NCI-H1417 (cell line): ENCODE measurements at regions not wholly inside any gene's neighbourhood (a gene's known extent, or its start where the extent isn't known, plus 50 kb on each side); places are given as distances from the start of the nearest gene placed in this dataset.

Source experiments
- DNase-seq, 3 experiments: peaks; one replicate each; lab custom pipeline; 2025; lab: John Stamatoyannopoulos, UW

DNA sequence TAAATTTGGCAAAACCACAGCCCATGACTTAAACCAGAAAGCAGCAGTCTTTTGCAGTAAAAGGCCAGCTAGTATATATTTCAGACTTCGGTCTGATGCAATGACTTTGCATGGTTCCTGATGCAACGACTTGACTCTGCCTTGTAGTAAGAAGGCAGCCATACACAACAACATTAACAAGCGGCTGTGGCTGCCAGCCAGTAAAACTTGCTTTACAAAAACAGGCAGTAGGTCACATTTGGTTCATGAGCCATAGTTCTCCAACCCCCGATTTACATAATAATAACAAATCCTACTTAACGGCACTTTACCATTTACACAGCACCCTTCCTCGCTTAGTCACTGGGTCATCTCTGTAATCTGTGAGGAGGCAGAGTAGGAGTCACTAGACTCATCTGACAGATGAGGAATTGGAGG, 410.3 kb downstream of the LRATD1 start:
- no peak for DNase-seq

DNA sequence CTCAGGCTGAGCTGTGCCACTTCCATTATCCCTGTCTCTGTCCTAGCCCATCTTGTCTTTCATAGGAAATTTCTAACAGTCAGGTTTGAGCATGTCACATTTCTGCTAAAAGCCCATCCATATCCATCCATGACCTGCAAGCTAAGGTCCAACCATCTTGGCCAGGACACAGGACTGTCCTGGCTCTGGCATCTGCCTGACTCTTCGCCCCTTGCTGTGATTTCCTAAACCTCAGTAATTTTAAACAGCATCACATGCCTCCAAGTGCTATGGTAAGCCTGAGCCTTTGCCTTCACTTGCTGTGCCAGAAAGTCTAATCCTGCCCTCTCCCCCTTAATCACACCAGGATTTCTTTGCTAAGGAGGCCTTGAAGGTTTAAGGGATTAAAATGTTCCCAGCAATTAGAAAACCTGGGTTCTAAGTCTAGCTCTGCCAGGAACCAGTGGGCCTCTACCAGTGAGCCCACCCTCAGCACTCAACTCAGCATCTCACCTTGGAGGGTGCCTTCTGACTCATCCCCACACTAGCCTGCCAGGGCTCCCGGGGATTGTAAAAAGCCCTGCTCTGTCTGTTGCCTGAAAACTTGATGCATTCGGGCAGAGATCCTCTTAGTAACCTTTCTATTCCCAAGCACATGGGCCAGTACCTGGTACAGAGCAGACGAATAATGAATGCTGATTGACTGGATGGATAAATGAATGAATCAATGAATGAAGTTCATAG, 411.0 kb downstream of the LRATD1 start:
- no peak for DNase-seq

DNA sequence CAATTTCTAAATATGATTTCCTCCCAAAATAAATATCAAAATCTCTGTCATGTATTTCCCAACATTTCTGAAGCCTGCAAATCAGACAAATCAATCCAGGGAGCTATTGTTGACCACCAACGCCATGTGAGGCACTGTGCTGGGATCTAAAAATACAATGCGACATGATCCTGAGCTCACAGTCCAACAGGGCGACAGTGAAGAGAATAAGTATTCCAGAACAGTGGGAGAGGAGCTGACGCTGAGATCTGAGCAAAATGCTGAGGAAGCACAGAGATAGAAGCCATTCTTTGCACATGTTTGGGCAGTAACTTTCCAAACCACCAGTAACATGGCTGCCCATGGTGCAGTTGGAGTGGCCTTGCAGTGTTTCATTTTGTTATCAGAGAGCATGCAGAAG, 412.5 kb downstream of the LRATD1 start:
- DNase-seq = no peak

DNA sequence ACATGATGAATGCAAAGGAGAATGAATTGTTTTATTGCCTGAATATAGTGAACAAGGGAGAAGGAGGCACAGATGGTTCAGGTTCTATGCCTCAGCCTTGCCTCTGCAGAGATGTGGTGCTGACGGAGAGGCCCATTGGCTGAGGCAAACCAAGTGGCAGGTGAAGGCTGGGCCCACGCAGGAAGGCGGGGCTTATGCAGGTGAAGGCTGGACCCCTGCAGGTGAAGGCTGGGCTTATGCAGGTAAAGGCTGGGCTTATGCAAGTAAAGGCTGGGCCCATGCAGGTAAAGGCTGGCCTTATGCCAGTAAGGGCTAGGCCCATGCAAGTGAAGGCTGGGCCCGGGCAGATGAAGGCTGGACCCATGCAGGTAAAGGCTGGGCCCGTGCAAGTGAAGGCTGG, 414.7 kb downstream of the LRATD1 start:
- DNase-seq = no peak

DNA sequence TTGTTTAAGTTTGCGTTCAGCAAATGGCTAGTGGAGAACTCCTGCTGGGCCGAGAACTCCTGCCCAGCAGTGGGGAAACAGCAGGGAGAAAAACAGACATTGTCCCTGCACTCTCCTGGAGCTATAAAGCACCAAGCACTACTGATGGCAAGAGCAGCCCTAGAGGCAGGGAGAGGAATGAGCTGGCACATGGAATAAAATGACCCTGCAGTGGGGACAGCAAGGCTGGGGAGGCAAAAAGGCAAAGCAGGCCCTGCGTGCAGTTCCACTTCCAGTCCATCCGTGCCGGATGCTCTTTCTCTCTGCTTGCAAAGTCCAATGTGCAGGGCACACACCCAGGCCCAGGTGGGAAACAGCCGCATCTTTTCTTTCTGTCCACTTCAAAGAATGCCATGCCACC, 415.5 kb downstream of the LRATD1 start:
- no peak for DNase-seq

DNA sequence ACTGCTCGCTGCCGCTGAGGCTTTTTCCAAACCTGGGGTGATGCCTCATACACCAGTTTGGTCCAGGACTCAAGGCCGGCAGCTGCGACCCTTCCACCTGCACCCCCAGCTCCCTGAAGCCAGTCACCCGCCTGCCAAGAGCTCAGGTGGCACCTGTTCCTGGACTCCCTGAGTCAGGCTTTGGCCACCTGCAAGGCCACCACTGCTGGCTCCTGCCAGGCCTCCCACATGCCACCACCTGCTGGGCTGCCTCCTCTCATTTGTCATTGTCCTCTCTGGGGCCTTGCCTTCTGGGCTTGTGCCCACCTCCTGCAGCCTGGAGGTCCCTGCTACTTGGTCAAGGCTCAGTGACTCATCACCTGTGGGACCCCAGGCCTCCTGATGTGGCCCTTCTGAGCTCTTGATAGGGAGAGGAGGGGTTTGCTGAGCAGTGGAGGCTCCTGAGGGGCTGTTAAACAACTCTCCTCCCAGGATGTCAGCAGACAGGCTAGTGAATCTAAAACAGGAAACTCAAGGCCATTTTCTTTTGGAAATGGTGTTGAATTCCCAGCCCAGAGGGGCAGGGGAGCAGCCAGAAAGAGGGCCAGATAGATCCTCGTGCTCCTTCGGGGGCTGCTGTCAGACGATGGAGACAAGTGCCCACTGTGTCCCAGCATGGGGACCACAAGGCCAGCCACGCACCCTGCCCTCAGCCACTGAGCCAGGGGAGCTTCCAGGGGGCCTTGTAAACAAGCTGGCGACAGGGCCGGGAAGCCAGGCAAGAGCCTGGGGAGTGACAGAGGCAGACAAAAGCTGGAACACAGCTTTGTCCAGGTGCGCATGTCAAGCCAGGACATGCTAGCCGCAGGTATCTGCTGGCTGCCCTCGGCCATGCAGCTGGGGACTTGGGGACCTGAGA, 416.8 kb downstream of the LRATD1 start:
- DNase-seq = peak in 2 of 3 experiments; percentile 44 to 66

DNA sequence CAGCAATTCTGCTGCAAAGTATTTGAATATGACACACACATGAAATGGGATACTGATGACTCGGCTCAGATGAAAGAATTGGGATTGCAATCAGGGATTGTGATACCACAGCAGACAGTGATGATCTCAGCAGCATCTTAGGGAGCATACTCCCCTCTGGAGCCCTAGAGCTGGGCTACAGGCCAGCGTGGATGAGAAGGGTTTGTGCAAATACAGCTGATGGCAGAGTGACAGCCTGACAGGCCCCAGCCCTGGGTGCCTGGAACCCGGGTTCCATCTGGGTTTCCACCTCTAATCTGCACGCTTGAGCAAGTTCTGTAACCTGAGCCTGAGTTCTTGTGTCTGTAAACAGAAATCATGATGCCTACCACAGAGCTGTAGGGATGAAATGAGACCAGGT, 418.0 kb downstream of the LRATD1 start:
- DNase-seq = peak; percentile 65 to 91 (median 90)

DNA sequence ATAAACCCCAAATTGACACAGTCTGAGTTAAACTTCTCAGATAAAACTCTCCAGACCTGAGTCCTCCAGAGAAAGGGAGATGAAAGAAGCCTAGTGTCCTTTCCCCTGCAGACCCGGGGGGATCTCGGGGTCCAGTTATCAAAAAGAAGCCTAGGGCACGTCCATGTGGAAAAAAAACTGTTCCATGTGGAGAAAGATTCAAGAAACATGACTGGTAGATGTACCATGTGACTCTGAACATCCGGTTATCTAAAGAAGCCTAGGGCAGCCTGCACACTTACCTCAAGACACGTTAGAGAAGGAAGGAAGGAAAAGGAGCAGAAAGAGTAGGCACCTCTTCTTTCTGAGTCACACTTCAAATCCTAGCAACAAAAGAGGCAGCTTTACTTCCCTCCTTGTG, 421.0 kb downstream of the LRATD1 start:
- no peak for DNase-seq

DNA sequence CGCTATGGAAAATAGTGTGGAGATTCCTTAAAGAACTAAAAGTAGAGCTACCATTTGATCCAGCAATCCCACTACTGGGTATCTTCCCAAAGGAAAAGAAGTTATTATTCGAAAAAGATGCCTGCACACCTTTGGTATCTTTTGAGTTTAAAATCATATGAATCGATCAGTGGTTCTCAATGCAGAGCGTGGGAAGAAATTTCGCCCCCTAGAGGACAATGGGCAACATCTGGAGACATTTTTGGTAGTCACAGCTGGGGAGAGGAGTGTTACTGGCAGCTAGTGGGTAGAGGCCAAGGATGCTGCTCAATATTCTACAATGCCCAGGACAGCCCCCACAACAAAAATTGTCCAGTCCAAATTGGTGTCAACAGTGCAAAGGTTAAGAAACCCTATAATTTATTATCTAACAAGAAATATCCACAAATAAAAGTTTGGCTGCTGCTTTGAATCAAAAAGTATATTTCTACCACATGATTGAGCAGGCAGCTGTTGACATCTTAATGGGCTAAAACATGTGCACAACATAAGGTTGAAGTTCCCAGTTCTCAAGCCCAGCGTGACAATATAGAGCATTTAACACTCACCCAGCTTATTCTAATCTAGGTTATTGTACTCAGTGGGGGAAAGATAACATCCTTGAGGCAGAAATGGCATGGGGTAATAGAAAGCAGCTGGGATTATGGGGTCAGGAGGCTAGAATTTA, 425.7 kb downstream of the LRATD1 start:
- peak in 1 of 3 experiments; percentile 21 for DNase-seq

DNA sequence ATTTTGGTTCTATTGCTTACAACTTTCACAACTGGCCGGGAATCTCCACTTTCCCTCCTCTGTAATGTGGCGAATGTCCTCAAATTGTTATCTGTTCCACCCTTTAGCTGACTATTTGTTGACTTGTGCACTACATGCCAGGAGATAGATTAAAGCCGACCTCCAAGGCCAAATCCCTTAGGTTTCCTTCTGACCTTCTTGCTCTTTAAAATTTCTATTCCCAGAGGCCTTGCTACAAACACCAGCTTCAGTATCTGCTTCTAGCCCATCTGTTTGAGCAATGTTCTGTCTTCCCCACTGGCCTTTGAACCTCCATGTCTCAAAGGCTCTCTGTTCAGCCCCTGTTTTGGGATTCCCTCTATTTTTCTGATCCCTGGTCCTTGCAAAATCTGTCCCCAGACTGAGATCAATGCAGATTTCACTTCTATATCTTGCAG, 426.2 kb downstream of the LRATD1 start:
- no peak for DNase-seq

DNA sequence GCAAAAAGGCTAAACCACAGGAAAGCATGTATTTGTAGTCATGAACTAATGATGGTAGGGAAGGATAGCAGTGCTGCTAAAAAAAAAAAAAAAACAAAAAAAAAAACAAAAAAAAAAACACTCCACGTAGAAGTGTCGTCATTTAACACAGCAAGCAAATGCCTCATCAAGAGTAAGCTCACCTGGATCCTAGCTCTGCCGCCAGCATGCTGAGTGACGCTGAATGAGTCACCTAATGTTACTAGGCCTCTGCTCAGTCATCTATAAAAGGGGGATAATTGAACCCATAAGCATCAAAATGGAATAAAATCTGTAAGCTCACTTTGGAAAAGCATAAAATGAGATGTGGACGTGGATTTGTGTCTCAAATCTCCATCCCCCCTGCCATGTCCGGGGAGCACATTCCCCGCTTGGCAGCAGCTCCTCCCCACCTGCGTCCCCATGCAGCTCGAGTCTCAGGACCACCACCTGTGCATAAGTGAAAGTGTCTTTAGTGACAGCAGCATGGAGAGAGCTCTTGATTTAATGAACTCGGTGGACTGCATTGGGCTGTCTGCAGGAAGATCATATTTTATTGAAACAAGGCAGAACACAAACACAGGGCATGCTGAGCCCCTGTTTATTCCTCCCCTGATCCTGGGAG, 427.5 kb downstream of the LRATD1 start:
- DNase-seq = peak; percentile 62 to 94 (median 75)

DNA sequence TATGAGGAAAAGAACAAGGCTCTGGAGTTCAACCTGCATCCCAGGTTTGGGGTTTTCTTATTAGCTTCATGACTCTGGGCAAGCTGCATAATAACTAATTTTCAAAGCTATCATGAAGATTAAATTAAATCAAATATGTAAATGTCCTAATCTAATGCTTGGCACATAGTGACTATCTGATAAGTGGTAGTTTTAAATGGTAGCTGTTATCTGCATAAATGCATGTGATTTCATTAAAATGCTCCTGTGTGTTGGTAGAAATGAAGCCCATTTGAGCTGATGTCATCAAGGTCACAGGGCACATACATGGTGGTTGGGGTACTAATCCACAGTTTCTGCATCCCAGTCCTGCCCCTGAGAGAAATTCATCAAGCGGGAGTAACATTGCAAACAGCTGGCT, 428.8 kb downstream of the LRATD1 start:
- no peak for DNase-seq

DNA sequence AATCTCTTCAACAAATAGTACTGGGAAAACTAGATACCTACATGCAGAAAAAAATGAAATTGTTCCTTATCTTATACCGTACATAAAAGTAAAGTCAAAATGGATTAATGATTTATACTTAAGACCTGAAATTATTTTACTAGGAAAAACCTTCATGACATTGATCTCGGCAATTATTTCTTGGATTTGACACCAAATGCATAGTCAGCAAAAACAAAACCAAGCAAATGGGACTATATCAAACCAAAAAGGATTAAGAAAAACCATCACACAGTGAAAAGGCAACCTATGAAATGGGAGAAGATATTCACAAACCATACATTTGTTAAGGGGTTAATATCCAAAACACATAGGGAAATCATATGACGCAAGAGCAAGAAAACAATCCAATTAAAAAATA, 433.6 kb downstream of the LRATD1 start:
- no peak for DNase-seq

DNA sequence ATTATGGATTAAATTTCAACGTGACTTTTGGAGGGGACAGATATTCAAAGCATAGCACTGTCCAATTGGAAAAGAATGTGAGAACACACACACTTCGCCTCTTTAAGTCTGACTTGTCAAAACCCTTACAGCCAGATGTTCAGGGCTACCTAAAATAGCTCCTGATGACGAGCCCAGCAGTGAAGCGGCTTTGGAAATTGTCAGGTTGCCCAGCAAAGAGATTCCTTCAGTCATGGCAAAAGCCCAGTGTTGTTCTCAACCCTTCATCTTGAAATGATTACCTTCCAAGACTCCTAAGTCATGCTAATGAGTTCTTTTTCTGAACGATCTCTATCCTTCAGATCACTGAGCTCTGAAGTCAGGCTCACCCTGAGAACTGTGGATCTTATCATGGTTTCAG, 436.6 kb downstream of the LRATD1 start:
- no peak for DNase-seq

DNA sequence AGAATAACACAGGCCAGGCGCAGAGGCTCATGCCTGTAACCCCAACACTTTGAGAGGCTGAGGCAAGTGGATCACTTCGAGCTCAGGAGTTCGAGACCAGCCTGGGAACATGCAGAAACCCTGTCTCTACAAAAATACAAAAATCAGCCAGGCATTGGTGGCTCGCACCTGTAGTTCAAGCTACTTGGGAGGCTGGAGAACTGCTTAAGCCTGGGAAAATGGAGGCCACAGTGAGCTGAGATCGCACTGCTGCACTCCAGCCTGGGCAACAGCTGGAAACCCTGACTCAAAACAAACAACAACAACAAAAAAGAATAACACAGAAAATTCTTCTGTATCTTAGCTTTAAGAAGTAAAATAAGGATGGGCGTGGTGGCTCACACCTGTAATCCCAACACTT, 440.3 kb downstream of the LRATD1 start:
- no peak for DNase-seq

DNA sequence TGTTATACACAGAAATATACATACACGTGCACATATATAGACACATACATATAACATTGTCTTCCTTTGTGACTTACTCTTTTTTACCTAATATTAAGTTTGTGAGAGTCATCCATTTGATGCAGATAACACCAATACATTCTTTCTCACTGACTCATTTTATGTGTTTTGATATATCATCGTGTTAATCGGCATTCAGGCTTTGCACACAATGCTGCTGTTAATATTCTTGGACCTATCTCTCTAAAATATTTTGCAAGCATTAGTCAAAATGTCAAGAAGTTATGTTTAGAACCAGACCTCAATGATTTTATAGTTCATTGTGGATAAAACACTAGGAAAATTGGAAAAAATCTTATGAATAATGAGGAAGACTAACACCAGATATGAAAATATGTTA, 441.1 kb downstream of the LRATD1 start:
- DNase-seq = no peak

DNA sequence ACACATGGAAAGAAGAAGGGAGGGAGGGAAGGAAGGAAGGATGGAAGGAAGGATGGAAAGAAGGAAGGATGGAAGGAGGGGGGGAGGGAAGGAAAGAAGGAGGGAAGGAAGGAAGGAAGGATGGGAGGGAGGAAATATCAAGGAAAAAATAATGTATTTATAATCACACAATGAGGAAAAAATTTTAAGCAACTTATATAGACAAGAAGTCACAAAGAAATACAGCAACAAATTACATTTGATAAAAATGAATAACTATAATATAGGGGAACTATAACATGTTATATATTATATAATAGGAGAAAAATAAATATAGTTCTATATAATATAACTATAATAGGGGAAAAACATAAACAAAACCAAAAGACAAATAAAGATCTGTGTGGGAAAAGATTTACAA, 441.8 kb downstream of the LRATD1 start:
- no peak for DNase-seq

DNA sequence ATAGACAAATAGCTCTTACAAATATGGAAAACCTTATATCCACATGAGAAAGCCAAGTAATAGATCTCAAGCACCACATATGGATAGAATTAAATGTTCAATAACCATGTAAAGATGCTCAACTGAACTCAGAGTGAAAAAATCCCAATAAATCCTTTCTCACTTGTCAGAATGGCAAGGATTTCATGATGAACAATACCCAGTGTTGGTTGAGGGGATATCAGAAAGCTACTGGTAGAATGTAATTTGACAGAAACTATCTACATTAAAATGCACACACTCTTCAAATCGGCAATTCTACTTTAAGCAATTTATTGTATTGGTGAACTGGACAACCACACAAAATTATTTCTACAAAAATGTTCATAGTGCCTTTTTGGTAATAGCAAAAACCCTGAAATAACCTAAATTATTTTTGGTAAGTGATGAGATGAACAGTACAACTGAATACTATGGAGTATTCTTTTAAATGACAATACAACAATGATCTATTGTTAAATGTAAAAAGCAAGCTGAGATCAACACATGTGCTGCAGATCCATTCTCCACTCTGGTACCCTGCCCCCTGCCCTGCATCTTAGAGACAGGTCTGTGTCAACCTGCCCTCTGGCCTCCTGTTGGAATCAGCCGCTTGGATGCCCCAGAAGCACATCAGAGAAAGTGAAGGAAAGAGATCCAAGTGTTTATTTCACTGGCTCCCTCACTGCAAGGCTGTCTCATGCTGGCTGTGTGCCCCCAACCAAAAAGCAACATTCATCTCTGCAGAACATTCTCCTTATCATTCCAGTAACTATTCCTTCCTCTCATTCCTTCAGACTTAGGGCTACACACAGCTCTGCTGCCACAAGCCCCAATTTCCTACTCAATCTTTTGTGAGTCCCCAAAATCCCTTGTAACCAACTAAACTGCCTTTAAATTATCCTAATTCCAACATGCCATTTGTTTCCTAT, 442.5 kb downstream of the LRATD1 start:
- DNase-seq = no peak

DNA sequence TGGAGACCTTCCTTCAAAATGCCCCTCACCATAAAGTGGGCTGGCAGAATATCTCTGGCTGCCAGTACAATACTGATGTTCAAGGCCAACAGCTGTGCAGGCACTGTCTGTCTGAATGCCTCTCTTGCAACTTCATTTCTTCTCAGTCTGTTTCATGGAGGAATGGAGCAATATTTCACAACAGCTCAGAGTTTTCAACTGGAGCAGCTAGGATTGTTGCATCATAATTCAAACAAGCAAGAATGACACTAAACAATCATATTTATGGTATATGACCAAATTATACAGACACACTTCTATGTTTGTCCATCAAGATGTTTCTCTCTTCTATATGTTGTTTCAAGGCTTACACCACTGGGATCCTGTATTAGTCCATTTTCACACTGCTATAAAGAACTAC, 444.2 kb downstream of the LRATD1 start:
- DNase-seq = no peak

DNA sequence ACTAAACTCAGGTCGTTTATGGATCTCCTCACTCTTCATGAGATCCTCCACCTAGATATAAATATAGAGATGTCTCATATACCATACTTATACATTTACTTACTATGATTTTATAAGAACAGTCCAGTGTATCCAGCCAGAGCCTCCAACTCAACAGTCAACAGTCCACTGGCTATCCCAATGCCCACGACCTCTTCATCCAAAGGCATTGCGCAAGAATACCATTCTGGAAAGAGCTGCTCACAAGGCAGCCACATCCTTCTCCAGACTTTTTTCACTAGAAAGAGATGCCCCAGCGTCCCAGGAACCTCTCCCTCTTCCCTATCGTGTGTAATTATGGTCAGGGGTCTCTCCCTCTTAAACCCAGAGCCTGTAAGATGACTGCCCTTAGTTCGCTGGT, 448.8 kb downstream of the LRATD1 start:
- DNase-seq = no peak
